ENCODE measurements at regions not wholly inside any gene's neighbourhood (a gene's known extent, or its start where the extent isn't known, plus 50 kb on each side); places are given as distances from the start of the nearest gene placed in this dataset.

DNA sequence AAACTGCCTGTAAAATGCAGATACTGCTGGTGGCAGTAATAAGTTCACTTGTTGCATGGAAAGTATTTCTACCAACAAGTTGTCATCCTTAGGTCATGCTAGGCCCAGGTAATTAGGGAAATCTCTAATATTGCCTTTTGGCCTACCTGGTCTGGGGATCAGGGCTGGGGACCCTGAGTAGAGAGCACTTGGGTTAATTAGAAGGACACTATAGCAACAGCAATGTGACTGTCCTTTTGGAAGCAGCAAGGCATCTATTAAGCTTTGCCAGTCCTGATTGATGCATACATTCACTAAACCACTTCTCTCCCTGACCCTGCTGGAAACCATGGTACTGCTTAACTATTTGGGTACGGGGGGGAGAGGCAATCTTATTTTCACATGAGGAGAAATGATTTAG lies 86.5 kb upstream of the GNAZ start:
- no peak for TF ChIP-seq POLR2A (IDR thresholded peaks at IDR 0.05)
- TF ChIP-seq, protein P1, sequence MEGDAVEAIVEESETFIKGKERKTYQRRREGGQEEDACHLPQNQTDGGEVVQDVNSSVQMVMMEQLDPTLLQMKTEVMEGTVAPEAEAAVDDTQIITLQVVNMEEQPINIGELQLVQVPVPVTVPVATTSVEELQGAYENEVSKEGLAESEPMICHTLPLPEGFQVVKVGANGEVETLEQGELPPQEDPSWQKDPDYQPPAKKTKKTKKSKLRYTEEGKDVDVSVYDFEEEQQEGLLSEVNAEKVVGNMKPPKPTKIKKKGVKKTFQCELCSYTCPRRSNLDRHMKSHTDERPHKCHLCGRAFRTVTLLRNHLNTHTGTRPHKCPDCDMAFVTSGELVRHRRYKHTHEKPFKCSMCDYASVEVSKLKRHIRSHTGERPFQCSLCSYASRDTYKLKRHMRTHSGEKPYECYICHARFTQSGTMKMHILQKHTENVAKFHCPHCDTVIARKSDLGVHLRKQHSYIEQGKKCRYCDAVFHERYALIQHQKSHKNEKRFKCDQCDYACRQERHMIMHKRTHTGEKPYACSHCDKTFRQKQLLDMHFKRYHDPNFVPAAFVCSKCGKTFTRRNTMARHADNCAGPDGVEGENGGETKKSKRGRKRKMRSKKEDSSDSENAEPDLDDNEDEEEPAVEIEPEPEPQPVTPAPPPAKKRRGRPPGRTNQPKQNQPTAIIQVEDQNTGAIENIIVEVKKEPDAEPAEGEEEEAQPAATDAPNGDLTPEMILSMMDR (IDR thresholded peaks at IDR 0.05): no peak

Data from breast epithelium (tissue), 3 donors.